ENCODE measurements at regions not wholly inside any gene's neighbourhood (a gene's known extent, or its start where the extent isn't known, plus 50 kb on each side); places are given as distances from the start of the nearest gene placed in this dataset.

DNA sequence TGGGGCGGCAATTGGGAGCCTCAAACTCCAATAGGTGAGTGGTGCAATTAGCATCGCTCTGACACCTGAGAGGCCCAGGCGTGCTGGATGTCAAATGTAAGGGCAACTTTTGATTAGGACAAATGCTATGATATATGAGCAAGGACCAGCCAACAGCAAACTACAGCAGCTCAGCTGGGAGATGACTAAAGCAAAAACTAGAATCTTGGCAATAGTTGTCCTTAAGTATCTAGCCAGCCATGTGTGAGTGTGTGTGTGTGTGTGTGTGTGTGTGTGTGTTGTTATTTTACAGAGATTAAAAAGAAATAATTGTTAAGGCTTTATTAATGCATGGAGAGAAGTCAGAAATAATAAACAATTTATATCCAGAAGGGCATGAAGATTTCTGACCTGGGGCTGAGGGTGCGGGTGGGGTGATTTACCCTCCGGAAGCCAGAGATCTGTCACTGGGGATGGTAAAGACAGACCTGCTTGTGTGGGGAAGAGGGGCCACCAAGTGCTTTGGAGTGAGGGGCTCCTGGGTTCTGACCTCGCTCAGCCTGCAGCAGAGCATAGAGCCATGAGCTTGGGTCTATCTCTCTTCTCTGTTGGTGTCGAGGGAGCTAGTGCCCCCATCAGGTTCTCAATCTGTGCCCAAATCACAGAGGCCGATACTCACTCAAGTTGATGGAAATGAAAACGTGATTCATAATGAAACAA lies 77.3 kb downstream of the EMX2 start:
- Histone ChIP-seq H3K18ac (ENCODE audit: low read length) (no peak overlapping the region), H2AFZ (ENCODE audit: low read length) (no peak overlapping the region), H3K14ac (ENCODE audit: low read length) (no peak overlapping the region), H3K23ac (ENCODE audit: low read depth, low read length, poor library complexity) (no peak overlapping the region), H2BK120ac (ENCODE audit: low read depth, low read length) (no peak overlapping the region), H3K9me3 (replicated peaks in 1 of 2; ENCODE audit: control insufficient read depth in 2 of 2, insufficient read depth in 1 of 2, low read depth in 1 of 2, low read length in 2 of 2) (peaks cover 0 to 3% of the 10 kb centered on the region in 2 donors), H3K4me1 (ENCODE audit: control insufficient read depth in 2 of 2, insufficient read depth in 1 of 2, low read depth in 1 of 2, low read length in 2 of 2) (no peaks in the 10 kb centered on the region), H3K79me1 (ENCODE audit: low read depth, low read length) (no peaks in the 10 kb centered on the region), H2AK5ac (ENCODE audit: low read depth, low read length) (no peak overlapping the region), H3K4ac (ENCODE audit: low read length) (no peak overlapping the region), H3K4me3 (ENCODE audit: low read length in 2 of 2) (no peak overlapping the region), H2BK5ac (ENCODE audit: low read length) (no peak overlapping the region), H3K4me2 (ENCODE audit: insufficient read depth, low read length, poor library complexity, severe bottlenecking) (no peak overlapping the region), H3K27ac (replicated peaks; ENCODE audit: low read length) (no peak overlapping the region), H4K8ac (ENCODE audit: low read depth, low read length) (no peak overlapping the region), H4K91ac (ENCODE audit: low read depth, low read length, poor library complexity) (no peak overlapping the region), H3K9ac (ENCODE audit: low read depth, low read length, poor library complexity) (no peak overlapping the region), H3K27me3 (ENCODE audit: control insufficient read depth in 3 of 3, insufficient read depth in 3 of 3, low read depth in 1 of 3, low read length in 3 of 3) (no peaks in the 10 kb centered on the region), H3K36me3 (replicated peaks in 1 of 2; ENCODE audit: control insufficient read depth in 2 of 2, insufficient read depth in 2 of 2, low read length in 2 of 2) (no peaks in the 10 kb centered on the region), H2BK15ac (ENCODE audit: low read length) (no peak overlapping the region), H2BK12ac (ENCODE audit: low read length) (no peak overlapping the region)
- no CpG with 5 or more reads among the region's 9 CpGs for WGBS, 2 donors (ENCODE audit: extremely low coverage in 2 of 2, insufficient read length in 2 of 2, insufficient replicate concordance in 1 of 2)
- DNase-seq (ENCODE audit: low spot score): no peak

DNA sequence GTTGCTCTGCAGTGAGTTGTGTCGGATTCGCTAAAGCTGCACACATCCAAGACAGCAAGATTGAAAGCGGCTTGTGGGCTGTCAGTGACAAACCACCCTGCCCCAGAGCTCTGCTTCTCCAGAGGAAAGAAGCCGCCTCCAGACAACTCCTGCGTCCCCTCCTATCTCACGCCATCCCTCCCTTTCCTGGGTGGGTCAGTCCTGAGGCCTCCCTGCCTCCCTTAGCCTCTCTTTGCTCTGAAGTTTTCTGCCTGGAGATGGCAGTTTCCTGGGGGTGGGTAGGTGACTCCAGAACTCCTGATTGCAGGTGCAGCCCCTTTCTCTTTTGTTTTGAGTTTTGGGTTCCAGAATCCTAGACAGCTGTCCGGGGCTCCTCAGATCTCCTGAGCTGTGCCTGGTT lies 78.7 kb downstream of the EMX2 start:
- no CpG with 5 or more reads among the region's 7 CpGs for WGBS, 2 donors (ENCODE audit: extremely low coverage in 2 of 2, insufficient read length in 2 of 2, insufficient replicate concordance in 1 of 2)
- Histone ChIP-seq H3K18ac (ENCODE audit: low read length) (no peak overlapping the region), H3K14ac (ENCODE audit: low read length) (no peak overlapping the region), H3K27me3 (ENCODE audit: control insufficient read depth in 3 of 3, insufficient read depth in 3 of 3, low read depth in 1 of 3, low read length in 3 of 3) (no peaks in the 10 kb centered on the region), H3K36me3 (replicated peaks in 1 of 2; ENCODE audit: control insufficient read depth in 2 of 2, insufficient read depth in 2 of 2, low read length in 2 of 2) (no peaks in the 10 kb centered on the region), H2BK120ac (ENCODE audit: low read depth, low read length) (no peak overlapping the region), H3K4me1 (ENCODE audit: control insufficient read depth in 2 of 2, insufficient read depth in 1 of 2, low read depth in 1 of 2, low read length in 2 of 2) (no peaks in the 10 kb centered on the region), H3K9ac (ENCODE audit: low read depth, low read length, poor library complexity) (no peak overlapping the region), H2BK15ac (ENCODE audit: low read length) (no peak overlapping the region), H3K4me3 (ENCODE audit: low read length in 2 of 2) (no peak overlapping the region), H3K4me2 (ENCODE audit: insufficient read depth, low read length, poor library complexity, severe bottlenecking) (no peak overlapping the region), H3K79me1 (ENCODE audit: low read depth, low read length) (no peaks in the 10 kb centered on the region), H2BK5ac (ENCODE audit: low read length) (no peak overlapping the region), H3K23ac (ENCODE audit: low read depth, low read length, poor library complexity) (no peak overlapping the region), H3K27ac (replicated peaks; ENCODE audit: low read length) (no peak overlapping the region), H3K4ac (ENCODE audit: low read length) (no peak overlapping the region), H4K91ac (ENCODE audit: low read depth, low read length, poor library complexity) (no peak overlapping the region), H2BK12ac (ENCODE audit: low read length) (no peak overlapping the region), H2AFZ (ENCODE audit: low read length) (no peak overlapping the region), H2AK5ac (ENCODE audit: low read depth, low read length) (no peak overlapping the region), H3K9me3 (replicated peaks in 1 of 2; ENCODE audit: control insufficient read depth in 2 of 2, insufficient read depth in 1 of 2, low read depth in 1 of 2, low read length in 2 of 2) (peaks cover 0 to 3% of the 10 kb centered on the region in 2 donors), H4K8ac (ENCODE audit: low read depth, low read length) (no peak overlapping the region)
- no peak for DNase-seq (ENCODE audit: low spot score)

DNA sequence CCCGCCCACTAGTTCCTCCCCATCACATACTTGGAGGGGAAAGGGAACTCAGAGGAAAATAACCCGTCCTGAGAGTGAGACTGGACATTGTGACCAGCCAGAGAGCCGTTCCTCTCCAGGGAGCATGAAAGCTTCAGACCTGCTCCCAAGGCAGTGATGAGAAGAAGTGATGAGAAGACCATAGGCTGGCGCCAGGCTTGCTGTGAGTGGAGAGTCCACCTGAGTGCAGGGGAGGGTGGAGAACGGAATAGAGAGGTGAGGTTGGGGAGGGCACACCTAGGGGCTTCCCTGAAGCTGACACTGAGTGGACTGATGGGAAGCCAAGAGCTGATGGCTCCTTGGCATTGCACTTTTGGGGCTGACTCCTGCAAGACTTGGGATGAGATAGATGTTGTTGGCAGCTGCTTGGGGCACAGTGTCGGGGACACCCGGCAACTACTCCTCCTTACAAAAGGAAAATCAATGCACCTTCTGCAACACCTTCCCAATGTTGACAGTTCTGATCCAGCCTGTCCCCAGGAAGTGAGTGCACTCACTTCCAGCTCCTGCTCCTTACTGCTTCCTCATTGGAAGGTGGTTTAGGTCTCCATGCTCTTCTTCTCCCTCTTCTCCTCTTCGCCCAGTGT lies 79.4 kb downstream of the EMX2 start:
- DNase-seq (ENCODE audit: low spot score): no peak
- no peak overlapping the region for H4K91ac ChIP-seq (ENCODE audit: low read depth, low read length, poor library complexity)
- no peak overlapping the region for H3K4me3 ChIP-seq (ENCODE audit: low read length in 2 of 2)
- H3K9ac ChIP-seq (ENCODE audit: low read depth, low read length, poor library complexity): no peak overlapping the region
- no peak overlapping the region for H3K4ac ChIP-seq (ENCODE audit: low read length)
- no peaks in the 10 kb centered on the region for H3K27me3 ChIP-seq (ENCODE audit: control insufficient read depth in 3 of 3, insufficient read depth in 3 of 3, low read depth in 1 of 3, low read length in 3 of 3)
- H3K4me1 ChIP-seq (ENCODE audit: control insufficient read depth in 2 of 2, insufficient read depth in 1 of 2, low read depth in 1 of 2, low read length in 2 of 2): no peaks in the 10 kb centered on the region
- H4K8ac ChIP-seq (ENCODE audit: low read depth, low read length): no peak overlapping the region
- H2BK120ac ChIP-seq (ENCODE audit: low read depth, low read length): no peak overlapping the region
- no peak overlapping the region for H2BK12ac ChIP-seq (ENCODE audit: low read length)
- H3K18ac ChIP-seq (ENCODE audit: low read length): no peak overlapping the region
- no peak overlapping the region for H3K14ac ChIP-seq (ENCODE audit: low read length)
- no CpG with 5 or more reads among the region's 8 CpGs for WGBS, 2 donors (ENCODE audit: extremely low coverage in 2 of 2, insufficient read length in 2 of 2, insufficient replicate concordance in 1 of 2)
- H2BK15ac ChIP-seq (ENCODE audit: low read length): no peak overlapping the region
- H3K4me2 ChIP-seq (ENCODE audit: insufficient read depth, low read length, poor library complexity, severe bottlenecking): no peak overlapping the region
- no peak overlapping the region for H2AK5ac ChIP-seq (ENCODE audit: low read depth, low read length)
- H2AFZ ChIP-seq (ENCODE audit: low read length): no peak overlapping the region
- H3K79me1 ChIP-seq (ENCODE audit: low read depth, low read length): no peaks in the 10 kb centered on the region
- no peak overlapping the region for H2BK5ac ChIP-seq (ENCODE audit: low read length)
- no peak overlapping the region for H3K27ac ChIP-seq (replicated peaks; ENCODE audit: low read length)
- peaks cover 0 to 3% of the 10 kb centered on the region in 2 donors for H3K9me3 ChIP-seq (replicated peaks in 1 of 2; ENCODE audit: control insufficient read depth in 2 of 2, insufficient read depth in 1 of 2, low read depth in 1 of 2, low read length in 2 of 2)
- no peak overlapping the region for H3K23ac ChIP-seq (ENCODE audit: low read depth, low read length, poor library complexity)
- H3K36me3 ChIP-seq (replicated peaks in 1 of 2; ENCODE audit: control insufficient read depth in 2 of 2, insufficient read depth in 2 of 2, low read length in 2 of 2): no peaks in the 10 kb centered on the region

DNA sequence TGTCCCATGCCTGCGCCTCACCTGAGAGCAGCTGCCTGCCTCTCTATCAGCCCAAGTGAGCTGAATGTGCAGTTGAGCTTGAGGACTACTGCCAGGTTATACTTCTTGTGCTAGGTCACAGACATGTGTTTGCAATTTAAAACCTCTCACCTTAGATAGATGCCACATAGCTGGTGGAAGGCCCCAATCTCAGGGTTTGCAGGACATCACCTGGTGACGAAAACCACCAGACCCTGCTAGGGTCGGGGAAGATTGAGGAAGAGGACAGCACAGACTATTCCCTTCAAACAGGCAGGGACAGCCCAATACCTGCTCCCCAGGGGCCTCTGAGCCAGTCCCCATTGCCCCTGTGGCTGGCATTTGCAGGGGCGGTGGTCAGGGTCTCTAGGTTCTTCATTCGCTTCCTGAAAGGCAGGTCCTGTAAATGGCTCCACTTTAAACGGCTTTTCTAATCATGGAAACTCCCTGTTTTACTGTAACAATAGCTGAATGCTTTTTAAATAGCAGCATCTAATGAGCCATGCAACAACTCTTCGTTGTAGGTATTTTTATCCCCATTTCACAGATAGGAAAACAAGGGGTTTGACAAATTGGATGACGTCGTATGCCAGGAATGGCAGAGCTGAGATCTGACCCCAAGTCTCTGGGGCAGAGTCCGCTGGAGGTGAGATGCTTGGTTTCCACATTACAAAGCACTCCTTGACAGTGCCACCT lies 80.1 kb downstream of the EMX2 start:
- Histone ChIP-seq H2BK12ac (ENCODE audit: low read length) (no peak overlapping the region), H3K4me3 (ENCODE audit: low read length in 2 of 2) (no peak overlapping the region), H3K36me3 (replicated peaks in 1 of 2; ENCODE audit: control insufficient read depth in 2 of 2, insufficient read depth in 2 of 2, low read length in 2 of 2) (no peaks in the 10 kb centered on the region), H3K9me3 (replicated peaks in 1 of 2; ENCODE audit: control insufficient read depth in 2 of 2, insufficient read depth in 1 of 2, low read depth in 1 of 2, low read length in 2 of 2) (peaks cover 0 to 3% of the 10 kb centered on the region in 2 donors), H3K27me3 (ENCODE audit: control insufficient read depth in 3 of 3, insufficient read depth in 3 of 3, low read depth in 1 of 3, low read length in 3 of 3) (no peaks in the 10 kb centered on the region), H4K8ac (ENCODE audit: low read depth, low read length) (no peak overlapping the region), H2BK15ac (ENCODE audit: low read length) (no peak overlapping the region), H3K18ac (ENCODE audit: low read length) (no peak overlapping the region), H2AK5ac (ENCODE audit: low read depth, low read length) (no peak overlapping the region), H4K91ac (ENCODE audit: low read depth, low read length, poor library complexity) (no peak overlapping the region), H2AFZ (ENCODE audit: low read length) (no peak overlapping the region), H3K4me2 (ENCODE audit: insufficient read depth, low read length, poor library complexity, severe bottlenecking) (no peak overlapping the region), H3K27ac (replicated peaks; ENCODE audit: low read length) (no peak overlapping the region), H3K9ac (ENCODE audit: low read depth, low read length, poor library complexity) (no peak overlapping the region), H2BK5ac (ENCODE audit: low read length) (no peak overlapping the region), H3K4me1 (ENCODE audit: control insufficient read depth in 2 of 2, insufficient read depth in 1 of 2, low read depth in 1 of 2, low read length in 2 of 2) (no peaks in the 10 kb centered on the region), H2BK120ac (ENCODE audit: low read depth, low read length) (no peak overlapping the region), H3K14ac (ENCODE audit: low read length) (no peak overlapping the region), H3K79me1 (ENCODE audit: low read depth, low read length) (no peaks in the 10 kb centered on the region), H3K23ac (ENCODE audit: low read depth, low read length, poor library complexity) (no peak overlapping the region), H3K4ac (ENCODE audit: low read length) (no peak overlapping the region)
- no CpG with 5 or more reads among the region's 10 CpGs for WGBS, 2 donors (ENCODE audit: extremely low coverage in 2 of 2, insufficient read length in 2 of 2, insufficient replicate concordance in 1 of 2)
- DNase-seq (ENCODE audit: low spot score): no peak
